ENCODE measurements at regions not wholly inside any gene's neighbourhood (a gene's known extent, or its start where the extent isn't known, plus 50 kb on each side); places are given as distances from the start of the nearest gene placed in this dataset. TPM values are rescaled to one million over a fixed set of nuclear protein-coding genes. Genes with fewer than 3 reads are reported as not detected.

DNA sequence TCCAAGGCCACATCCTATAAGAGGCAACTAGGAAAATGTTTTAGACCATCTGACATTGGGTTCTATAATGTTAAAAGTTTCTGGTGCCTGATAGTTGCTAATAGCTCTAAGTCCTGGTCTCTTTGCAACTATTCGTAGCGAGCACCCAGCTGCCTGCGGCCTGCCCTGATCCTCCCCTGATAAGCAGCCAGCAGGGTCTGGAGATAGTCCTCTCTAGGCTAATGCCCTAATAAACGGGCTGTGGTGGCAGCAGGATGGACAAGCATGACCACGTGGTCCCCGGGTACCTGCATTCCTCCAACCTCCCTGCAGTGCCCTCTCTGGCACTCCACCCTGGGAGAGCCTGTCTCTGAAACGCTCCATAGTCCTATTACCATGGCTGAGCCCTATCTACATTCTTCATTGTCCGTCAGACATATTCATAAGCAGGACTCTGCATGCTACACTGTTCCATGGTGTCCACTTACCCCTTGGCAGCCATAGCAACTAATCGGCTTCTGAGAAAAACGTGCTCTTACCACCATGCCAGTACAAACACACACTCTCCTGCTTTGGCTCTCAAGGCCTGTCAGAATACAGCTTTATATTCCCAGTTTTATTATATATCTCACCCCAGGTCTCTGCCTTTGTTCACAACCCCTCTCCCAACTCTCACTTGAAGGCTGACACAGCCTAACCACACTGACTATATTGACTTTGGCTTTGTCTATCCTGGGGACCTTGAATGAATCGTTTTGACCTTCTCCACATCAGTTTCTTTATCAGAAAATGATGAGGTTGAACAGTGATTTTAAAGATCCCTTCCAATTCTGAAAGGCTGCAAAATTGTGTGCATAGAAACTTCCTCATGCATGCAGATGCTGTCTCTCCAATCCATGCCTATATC lies 49.9 kb upstream of the DAPK1 start:
- Histone ChIP-seq H3K23ac (ENCODE audit: low read depth, low read length, poor library complexity) (no peak overlapping the region), H3K4ac (ENCODE audit: low read length) (no peak overlapping the region), H2BK12ac (ENCODE audit: low read length) (no peak overlapping the region), H3K27me3 (ENCODE audit: control insufficient read depth in 3 of 3, insufficient read depth in 3 of 3, low read depth in 1 of 3, low read length in 3 of 3) (no peaks in the 10 kb centered on the region), H2AFZ (ENCODE audit: low read length) (no peak overlapping the region), H2BK5ac (ENCODE audit: low read length) (no peak overlapping the region), H2BK15ac (ENCODE audit: low read length) (no peak overlapping the region), H3K36me3 (replicated peaks in 1 of 2; ENCODE audit: control insufficient read depth in 2 of 2, insufficient read depth in 2 of 2, low read length in 2 of 2) (no peaks in the 10 kb centered on the region), H4K8ac (ENCODE audit: low read depth, low read length) (no peak overlapping the region), H3K9ac (ENCODE audit: low read depth, low read length, poor library complexity) (no peak overlapping the region), H3K4me3 (ENCODE audit: low read length in 2 of 2) (no peak overlapping the region), H2BK120ac (ENCODE audit: low read depth, low read length) (no peak overlapping the region), H3K4me2 (ENCODE audit: insufficient read depth, low read length, poor library complexity, severe bottlenecking) (no peak overlapping the region), H3K14ac (ENCODE audit: low read length) (no peak overlapping the region), H3K27ac (replicated peaks; ENCODE audit: low read length) (no peak overlapping the region), H3K18ac (ENCODE audit: low read length) (no peak overlapping the region), H2AK5ac (ENCODE audit: low read depth, low read length) (no peak overlapping the region), H3K4me1 (ENCODE audit: control insufficient read depth in 2 of 2, insufficient read depth in 1 of 2, low read depth in 1 of 2, low read length in 2 of 2) (peaks cover 0 to 2% of the 10 kb centered on the region in 2 donors), H3K9me3 (replicated peaks in 1 of 2; ENCODE audit: control insufficient read depth in 2 of 2, insufficient read depth in 1 of 2, low read depth in 1 of 2, low read length in 2 of 2) (no peaks in the 10 kb centered on the region), H3K79me1 (ENCODE audit: low read depth, low read length) (no peaks in the 10 kb centered on the region), H4K91ac (ENCODE audit: low read depth, low read length, poor library complexity) (no peak overlapping the region)
- DNase-seq (ENCODE audit: low spot score) = no peak
- WGBS, 2 donors (ENCODE audit: extremely low coverage in 2 of 2, insufficient read length in 2 of 2, insufficient replicate concordance in 1 of 2) = no CpG with 5 or more reads among the region's 11 CpGs

Small RNA genes in the stretch of these regions (small RNA-seq; reads per million reads assigned to genes)
- gene AL353752.1 (ENCODE audit: insufficient read depth) (not detected), gene RF00568 (ENCODE audit: insufficient read depth) (not detected)

Measured in neuronal stem cell (in vitro differentiated cells).